GM11168 (cell line): ENCODE measurements at regions not wholly inside any gene's neighbourhood (a gene's known extent, or its start where the extent isn't known, plus 50 kb on each side); places are given as distances from the start of the nearest gene placed in this dataset.
"Not testable (repeated sequence)": the region's sequence is repeated elsewhere in the genome, so short reads cannot be mapped to it uniquely, and the experiment has no call there.

ENCODE experiments used
- in situ Hi-C: fragments of 300-500 bp; cut with MboI; formaldehyde crosslinking; loops from one replicate; pipeline ENCODE4 v1.12.0; 2022; ENCODE audit warnings: low sequenced_read_pairs; ENCODE audit not compliant: unreplicated experiment

GRCh38 chr5:174448041-174448440 is 276.3 kb upstream of the MSX2 start:
- in situ Hi-C loops = no loop called here

GRCh38 chr5:174448662-174449061 is 275.7 kb upstream of the MSX2 start:
- in situ Hi-C loops = no loop called here

GRCh38 chr5:174453690-174454089 is 270.7 kb upstream of the MSX2 start:
- in situ Hi-C loops = no loop called here

- in situ Hi-C loops = no loop called here
Observed at GRCh38 chr5:174454464-174454863, 269.9 kb upstream of the MSX2 start.

- in situ Hi-C loops = no loop called here
Observed at GRCh38 chr5:174454890-174455289, 269.5 kb upstream of the MSX2 start.

GRCh38 chr5:174455301-174455700 is 269.1 kb upstream of the MSX2 start:
- in situ Hi-C loops = no loop called here

GRCh38 chr5:174457141-174457678 is 267.2 kb upstream of the MSX2 start:
- in situ Hi-C loops = no loop called here

- in situ Hi-C loops = no loop called here
Observed at GRCh38 chr5:174459071-174459702, 265.2 kb upstream of the MSX2 start.

- in situ Hi-C loops = no loop called here
Observed at GRCh38 chr5:174459832-174460448, 264.4 kb upstream of the MSX2 start.

- in situ Hi-C loops = no loop called here
Observed at GRCh38 chr5:174462129-174462528, 262.3 kb upstream of the MSX2 start.

- in situ Hi-C loops = no loop called here
Observed at GRCh38 chr5:174464504-174465165, 259.7 kb upstream of the MSX2 start.

GRCh38 chr5:174471528-174471927 is 252.9 kb upstream of the MSX2 start:
- in situ Hi-C loops = not testable (repeated sequence)

GRCh38 chr5:174472956-174473355 is 251.4 kb upstream of the MSX2 start:
- in situ Hi-C loops = no loop called here

GRCh38 chr5:174476001-174476400 is 248.4 kb upstream of the MSX2 start:
- in situ Hi-C loops = not testable (repeated sequence)

GRCh38 chr5:174479325-174479724 is 245.1 kb upstream of the MSX2 start:
- in situ Hi-C loops = no loop called here

- in situ Hi-C loops = no loop called here
Observed at GRCh38 chr5:174481737-174482136, 242.6 kb upstream of the MSX2 start.

- in situ Hi-C loops = no loop called here
Observed at GRCh38 chr5:174482607-174483024, 241.8 kb upstream of the MSX2 start.

GRCh38 chr5:174483411-174483810 is 241.0 kb upstream of the MSX2 start:
- in situ Hi-C loops = no loop called here

GRCh38 chr5:174489215-174489614 is 235.2 kb upstream of the MSX2 start:
- in situ Hi-C loops = no loop called here

- in situ Hi-C loops = no loop called here
Observed at GRCh38 chr5:174489920-174490597, 234.3 kb upstream of the MSX2 start.

- in situ Hi-C loops = no loop called here
Observed at GRCh38 chr5:174490728-174491127, 233.7 kb upstream of the MSX2 start.
